A673 (cell line): ENCODE measurements at regions not wholly inside any gene's neighbourhood (a gene's known extent, or its start where the extent isn't known, plus 50 kb on each side); places are given as distances from the start of the nearest gene placed in this dataset.

Experiments
- EZH2 ChIP-seq: fragments of 200-600 bp; sonication (generic); IDR thresholded peaks from 2 replicates; pipeline ENCODE4 v1.6.1; 2017; ENCODE audit warnings: borderline replicate concordance, low read depth, mild to moderate bottlenecking, mixed read lengths, antibody characterized with exemption, low read length; ENCODE audit not compliant: poor library complexity, severe bottlenecking
- TF ChIP-seq, protein P1 (sequence below): fragments of 300-800, 200-600 bp; sonication (generic); conservative IDR thresholded peaks from 2 replicates; pipeline ENCODE4 v1.5.1; 2017; ENCODE audit warnings: low read depth, mild to moderate bottlenecking, antibody characterized with exemption, low read length, moderate library complexity, mixed read lengths

DNA sequence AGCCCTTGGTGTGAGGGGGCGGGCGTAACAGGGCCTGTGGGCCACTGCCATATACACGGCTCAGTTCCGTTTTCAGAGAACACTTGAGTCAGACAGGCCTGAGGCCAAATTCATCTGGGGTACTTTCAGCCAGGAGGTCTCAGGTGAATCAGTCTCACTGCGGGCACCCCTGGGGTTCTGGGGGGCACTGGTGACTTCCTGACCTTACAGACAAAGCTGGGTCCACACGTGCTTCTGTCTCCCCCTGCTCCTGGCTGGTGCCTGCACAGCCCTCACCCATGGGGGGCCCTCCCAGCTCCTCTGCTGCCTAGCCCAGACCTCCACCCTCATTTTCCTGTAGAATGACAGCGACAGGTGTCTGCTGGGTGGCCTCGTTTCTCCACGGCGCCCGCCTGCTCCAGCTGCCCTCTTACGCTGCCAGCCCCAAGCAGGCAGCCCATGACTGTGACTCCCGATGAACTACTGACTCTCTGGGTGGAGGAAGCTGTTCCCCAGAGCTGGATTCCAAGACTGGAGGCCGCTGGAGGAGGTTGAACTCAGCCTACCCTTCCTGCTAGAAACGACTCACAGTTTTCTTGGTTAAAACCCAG lies 374.1 kb upstream of the IRX4 start:
- TF ChIP-seq, protein P1, sequence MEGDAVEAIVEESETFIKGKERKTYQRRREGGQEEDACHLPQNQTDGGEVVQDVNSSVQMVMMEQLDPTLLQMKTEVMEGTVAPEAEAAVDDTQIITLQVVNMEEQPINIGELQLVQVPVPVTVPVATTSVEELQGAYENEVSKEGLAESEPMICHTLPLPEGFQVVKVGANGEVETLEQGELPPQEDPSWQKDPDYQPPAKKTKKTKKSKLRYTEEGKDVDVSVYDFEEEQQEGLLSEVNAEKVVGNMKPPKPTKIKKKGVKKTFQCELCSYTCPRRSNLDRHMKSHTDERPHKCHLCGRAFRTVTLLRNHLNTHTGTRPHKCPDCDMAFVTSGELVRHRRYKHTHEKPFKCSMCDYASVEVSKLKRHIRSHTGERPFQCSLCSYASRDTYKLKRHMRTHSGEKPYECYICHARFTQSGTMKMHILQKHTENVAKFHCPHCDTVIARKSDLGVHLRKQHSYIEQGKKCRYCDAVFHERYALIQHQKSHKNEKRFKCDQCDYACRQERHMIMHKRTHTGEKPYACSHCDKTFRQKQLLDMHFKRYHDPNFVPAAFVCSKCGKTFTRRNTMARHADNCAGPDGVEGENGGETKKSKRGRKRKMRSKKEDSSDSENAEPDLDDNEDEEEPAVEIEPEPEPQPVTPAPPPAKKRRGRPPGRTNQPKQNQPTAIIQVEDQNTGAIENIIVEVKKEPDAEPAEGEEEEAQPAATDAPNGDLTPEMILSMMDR, result no peak
- no peak for TF ChIP-seq EZH2
